ENCODE measurements at regions not wholly inside any gene's neighbourhood (a gene's known extent, or its start where the extent isn't known, plus 50 kb on each side); places are given as distances from the start of the nearest gene placed in this dataset.
"Not testable (repeated sequence)": the region's sequence is repeated elsewhere in the genome, so short reads cannot be mapped to it uniquely, and the experiment has no call there.

DNA sequence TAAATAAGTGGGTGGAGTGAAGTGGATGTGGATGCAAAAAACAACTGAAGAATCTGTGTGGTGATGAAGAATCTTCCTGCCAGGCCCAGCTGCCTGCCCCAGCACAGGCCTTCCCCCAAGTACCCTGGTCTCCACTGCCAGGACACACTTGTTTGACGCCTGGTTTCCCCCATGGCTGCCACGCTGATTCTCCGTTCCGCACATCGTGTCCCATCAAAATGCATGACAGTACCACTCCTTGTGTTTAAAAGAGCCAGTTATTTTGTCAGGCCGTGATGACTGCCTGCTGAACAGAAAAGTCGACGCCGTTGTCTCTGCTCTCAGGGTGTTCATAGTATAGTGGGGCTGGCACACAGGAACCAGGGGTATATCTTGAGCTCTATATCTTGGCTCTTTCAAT is 50.3 kb upstream of the KYNU start:
- DNase-seq = no peak

DNA sequence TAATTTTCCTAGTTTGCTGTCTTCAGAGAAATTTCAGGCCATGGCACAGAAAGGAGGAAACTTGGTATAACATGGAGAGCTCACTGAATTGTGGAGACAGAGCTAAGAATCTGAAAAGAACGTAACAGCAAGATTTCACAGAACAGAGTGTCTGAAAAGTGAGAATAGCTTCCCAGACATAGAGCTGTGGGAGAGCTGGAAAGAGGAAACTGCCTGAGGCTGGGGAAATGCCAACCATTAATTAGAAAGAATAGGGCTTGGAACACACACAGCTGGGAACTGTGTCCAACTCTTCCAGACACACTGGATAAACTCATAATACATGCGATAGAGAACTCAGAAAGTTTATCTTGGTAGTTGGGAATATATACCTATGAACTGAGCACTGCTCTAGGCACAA is 51.6 kb upstream of the KYNU start:
- DNase-seq = no peak

DNA sequence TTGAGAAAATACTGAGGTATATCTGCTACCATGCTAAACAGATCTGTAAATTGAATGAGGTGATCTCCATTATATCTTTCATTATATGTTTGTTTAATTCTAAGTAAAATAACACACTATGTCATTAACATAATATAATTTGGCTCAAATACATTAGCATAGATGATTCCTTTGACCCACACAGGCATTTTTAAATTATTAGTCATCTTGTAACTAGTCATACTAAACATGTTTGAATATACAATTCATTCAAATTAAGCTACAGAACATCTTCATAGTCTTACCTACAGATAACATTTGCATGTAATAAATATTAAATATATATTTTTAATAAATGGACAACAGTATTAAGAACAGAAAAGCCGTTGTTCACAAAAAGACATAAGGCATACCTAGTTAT is 52.7 kb upstream of the KYNU start:
- DNase-seq = peak; percentile 14

DNA sequence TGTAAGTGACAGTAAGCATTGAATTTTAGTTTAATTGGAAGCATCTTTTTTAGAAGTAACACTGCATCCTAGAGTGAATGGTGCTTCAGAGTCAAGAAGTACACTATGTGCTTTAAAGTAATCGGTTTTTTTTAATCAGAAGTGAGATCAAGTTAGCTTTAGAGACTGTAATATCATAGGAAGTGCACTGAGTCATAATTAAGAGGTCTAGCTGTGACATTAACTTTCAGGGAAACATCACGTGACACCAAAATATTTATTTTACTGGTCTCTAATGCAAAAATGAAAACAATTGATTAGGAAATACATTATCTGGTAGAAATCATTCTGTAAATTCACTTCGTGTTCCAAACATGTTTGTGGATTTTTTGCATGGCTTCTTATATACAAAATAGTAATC is 55.3 kb upstream of the KYNU start:
- DNase-seq = no peak

DNA sequence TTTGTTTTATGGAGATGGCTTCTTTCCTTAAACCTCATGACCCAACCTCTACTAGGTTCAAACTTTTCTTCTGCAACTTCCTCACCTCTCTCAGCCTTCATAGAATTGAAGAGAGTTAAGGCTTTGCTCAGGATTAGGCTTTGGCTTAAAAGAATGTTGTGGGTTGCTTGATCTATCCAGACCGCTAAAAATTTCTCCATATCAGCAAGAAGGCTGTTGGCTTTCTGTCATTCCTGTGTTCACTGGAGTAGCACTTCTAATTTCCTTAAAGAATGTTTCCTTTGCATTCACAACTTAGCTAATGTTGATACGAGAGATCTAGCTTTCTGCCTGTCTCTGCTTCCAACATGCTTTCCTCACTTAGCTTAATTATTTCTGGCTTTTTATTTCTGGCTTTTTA is 58.1 kb upstream of the KYNU start:
- no peak for DNase-seq

DNA sequence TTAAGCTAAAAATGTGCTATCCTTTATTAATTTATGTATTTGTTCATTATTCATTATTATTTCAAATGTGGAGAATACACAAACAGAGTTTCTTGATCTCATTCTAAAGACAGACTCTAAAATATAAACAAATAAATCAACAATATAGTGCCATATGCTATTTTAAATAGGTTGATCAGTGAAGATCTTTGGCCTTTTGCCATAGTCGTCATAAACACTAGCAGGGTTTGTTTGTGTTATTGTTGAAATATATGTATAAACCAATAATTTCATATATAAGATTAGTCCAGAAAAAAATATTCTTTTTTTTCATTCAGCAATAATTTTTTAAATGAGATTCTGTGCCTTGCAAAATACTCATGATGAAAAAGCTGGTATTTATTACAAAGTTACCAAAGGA is 62.1 kb upstream of the KYNU start:
- DNase-seq = no peak

DNA sequence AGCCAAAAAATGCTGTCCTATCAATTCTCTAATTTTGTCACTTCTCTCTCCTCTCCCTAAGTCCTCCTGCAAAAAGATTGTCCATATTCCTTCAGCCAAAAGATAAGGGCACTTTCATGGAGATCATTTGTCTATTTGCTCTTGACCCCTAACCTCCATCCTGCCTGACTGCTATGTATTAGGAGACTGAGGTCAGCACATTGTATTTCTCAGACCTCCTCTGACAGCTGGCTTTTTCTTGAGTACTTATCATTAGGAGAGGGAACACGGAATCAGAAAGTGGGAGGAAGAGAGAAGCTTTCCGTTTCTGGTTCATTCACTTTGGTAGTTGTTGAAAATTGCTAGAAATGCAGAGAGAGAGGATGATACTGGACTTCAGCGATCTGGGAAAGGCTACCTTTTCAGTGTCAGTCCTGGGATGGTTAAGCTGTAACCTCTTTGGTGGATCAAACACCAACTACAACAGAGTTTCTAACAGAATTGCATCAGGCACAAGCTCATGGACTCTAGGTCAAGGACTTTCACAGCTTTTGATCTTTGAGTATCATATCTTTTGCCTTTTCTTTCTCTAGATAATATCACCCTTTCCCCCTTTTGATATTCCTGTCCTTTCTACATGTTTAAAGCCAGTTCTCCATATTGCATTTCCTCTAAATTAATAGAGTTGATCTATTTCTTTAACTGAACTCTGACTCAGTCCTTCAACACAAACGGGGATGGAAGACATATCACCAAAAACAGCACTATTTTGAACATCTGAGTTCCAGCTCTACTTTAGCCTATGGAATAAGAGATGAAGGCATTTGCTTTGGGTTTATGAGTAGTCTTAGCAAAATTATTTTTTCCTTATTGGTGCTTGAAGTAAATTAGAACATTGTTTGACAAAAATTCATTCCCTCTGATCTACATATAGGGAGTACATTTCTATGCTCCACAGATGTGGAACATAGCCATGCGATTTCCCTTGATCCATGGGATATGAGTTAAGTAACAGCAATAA is 63.3 kb upstream of the KYNU start:
- DNase-seq = no peak

DNA sequence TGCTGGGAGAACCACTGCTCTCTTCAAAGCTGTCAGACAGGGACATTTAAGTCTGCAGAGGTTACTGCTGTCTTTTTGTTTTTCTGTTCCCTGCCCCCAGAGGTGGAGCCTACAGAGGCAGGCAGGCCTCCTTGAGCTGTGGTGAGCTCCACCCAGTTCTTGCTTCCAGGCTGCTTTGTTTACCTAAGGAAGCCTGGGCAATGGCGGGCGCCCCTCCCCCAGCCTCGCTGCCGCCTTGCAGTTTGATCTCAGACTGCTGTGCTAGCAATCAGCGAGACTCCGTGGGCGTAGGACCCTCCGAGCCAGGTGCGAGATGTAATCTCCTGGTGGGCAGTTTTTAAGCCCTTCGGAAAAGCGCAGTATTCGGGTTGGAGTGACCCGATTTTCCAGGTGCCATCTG is 65.8 kb upstream of the KYNU start:
- not testable (repeated sequence) for DNase-seq

DNA sequence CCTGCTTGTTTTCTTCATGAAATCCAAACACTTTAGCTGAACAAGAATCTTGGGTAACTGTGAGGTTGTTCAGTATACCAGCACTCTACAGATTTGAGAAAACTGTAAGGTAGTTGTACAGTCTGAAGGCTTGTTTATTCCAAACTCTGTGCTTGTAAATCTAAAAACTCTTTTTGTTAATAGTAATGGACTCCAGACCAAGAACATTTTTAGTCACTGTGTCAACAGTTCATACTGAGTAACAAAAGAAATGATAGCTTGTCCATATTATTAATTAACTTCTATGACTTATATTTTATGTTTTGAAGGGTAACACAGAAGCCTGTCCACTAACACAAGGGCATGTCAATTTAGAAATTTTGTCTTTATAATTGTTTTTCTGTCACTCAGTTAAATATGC is 72.2 kb upstream of the KYNU start:
- no peak for DNase-seq

DNA sequence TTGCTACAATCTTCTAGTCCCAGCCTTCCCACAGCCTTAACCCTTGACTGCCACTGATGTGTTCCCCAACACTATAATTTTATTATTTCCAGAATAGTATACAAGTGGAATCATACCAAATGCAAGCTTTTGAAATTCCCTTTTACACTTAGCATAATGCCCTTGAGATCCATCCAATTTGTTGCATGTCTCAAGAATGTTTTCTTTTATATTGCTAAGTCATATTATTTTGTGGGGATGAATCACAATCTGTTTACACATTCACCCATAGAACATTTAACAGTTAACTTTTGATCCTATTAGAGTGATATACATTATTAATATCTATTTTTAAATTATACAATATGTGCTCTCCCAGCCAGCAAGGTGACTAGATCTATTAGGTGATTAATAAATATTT is 74.3 kb upstream of the KYNU start:
- no peak for DNase-seq

DNA sequence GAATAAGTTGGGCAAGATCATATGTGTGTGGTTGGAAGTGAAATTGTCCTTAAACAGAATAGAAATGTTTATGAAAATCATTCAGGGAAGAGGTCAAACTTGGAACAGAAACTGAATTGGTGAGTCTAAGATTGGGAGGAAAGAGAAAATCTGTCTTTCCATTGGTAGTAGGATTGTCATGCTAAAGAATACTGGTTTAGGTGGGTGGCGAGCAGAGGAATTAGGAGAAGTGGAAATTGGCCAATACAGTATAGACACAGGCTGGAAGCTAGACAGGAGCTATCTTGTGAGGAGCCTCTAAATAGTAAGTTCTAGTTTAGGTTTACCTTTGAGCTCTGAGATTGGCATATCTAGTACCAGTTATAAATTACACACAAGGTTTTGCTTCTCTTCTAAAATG is 80.9 kb upstream of the KYNU start:
- no peak for DNase-seq

DNA sequence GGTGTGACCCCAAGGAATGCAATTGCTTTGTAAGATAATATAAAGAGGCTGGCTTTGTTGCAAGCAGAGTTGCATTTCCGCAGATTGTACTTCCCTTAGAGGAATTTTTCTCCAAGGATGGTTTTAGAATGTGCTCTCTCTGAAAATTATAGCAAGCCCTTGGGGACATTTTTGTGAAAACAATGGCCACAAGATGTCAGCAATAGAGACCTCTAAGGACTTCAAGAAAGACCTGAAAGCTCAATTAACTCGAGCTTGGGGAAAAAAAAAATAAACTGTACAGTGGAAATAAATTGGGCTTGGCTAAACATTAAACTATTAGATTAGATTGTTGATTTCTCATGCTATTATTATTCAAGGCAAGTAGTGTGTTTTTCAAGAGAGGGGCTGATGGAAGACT is 81.3 kb upstream of the KYNU start:
- DNase-seq = no peak

DNA sequence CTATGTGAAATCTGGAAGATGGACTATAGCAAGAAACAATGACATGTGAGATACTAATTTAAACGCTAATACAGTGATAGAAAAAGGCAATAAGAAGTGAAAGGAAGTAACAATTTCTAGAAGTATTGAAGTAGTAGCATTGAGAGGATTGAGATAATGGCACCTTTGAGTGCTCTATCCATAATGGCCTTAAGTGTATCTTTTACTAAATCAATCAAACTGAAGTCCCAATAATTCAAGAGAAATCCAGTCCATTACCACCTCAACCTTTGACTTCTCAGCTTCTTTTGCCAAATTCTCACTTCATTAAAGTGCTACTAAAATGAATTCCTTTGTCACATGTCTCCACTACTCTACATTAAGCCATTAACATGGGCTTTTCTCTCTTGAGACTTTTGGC is 82.6 kb upstream of the KYNU start:
- DNase-seq = no peak

DNA sequence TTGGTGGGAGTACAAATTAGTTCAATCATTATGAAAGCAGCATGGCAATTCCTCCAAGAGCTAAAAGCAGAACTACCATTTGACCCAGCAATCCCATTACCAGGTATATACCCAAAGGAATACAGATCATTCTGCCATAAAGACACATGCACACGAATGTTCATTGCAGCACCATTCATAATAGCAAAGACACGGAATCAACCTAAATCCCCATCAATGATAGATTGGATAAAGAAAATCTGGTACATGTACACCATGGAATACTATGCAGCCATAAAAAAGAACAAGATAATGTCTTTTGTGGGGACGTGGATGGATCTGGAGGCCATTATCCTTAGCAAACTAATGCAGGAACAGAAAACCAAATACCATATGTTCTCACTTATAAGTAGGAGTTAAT is 85.1 kb upstream of the KYNU start:
- DNase-seq = not testable (repeated sequence)

DNA sequence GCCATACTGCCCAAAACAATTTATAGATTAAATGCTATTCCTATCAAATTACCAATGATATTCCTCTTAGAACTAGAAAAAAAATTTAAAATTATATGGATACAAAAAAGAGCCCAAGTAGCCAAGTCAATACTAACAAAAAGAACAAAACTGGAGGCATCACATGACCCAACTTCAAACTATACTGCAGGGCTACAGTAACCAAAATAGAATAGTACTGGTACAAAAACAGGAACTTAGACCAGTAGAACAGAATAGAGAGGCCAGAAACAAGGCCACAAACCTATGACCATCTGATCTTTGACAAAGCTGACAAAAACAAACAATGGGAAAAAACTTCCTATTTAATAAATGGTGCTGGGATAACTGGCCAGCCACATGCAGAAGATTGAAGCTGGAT is 86.1 kb upstream of the KYNU start:
- no peak for DNase-seq

DNA sequence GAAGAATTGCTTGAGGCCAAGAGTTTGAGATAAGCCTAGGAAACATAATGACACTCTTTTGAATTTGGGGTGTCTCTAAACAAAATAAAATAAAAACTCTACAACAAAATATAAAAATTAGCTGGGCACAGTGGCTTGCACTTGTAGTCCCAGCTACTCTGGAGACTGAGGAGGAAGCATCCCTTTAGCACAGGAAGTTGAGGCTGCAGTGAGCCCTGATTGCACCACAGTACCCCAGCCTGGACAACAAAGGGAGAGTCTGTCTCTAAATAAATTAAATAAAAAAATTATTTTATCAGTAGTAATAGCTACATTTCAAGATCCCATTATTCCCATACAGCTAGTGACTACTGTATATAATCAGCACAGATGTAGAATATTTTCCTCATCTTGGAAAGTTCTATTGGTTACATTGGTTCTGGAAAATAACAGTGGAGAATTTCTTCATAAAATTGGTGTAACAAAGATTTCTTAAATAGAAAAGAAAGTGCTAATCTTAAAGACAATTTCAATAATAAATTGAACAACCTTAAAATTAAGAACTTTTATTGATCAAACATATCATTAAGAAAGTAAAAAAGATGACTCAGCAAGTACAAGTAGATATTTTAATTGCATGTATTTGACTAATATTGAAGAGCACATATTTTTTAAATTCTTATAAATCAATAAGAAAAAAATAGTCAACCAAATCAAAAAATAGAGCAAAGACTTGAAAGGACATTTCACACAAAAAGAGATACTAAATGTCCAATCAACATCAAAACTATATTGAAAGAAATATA is 90.4 kb upstream of the KYNU start:
- DNase-seq = no peak

DNA sequence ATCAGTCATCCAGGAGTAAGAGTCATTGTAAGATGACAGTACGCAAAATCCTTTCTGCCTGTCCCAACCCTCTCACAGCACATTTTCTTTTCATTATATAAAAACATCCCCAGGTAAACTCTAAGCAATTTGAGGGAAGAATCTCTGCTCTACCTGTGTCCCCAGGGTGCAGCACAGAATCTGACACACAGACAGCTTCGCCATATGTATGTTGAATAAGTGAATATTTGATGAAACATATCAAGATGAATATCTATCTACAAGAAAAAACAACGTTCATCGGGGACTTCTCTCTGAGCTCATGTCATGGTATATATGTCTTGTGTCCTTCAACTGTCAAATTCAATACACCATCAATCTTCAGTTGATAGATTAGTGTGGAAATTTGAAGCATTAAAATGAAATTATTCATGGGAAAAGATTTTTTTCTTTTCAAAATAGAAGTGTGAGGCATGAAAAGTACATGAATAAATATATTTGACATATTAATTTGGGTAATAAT is 94.5 kb upstream of the KYNU start:
- no peak for DNase-seq

DNA sequence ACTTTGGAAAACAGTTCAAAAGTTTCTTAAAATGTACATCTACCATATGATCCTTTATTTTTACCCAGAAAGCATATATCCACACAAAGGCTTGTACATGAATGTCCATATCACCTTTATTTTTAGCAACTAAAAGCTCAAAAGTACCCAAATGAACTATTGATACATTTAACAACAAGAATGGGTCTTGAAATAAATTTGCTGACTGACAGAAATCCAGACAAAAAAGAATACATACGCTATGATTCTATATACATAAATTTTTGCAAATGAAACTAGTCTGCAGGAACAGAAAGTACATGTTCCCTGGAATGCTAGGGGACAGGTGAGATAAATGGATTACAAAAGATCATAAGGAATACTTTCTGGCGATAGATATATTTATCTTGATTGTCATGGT is 96.3 kb upstream of the KYNU start:
- no peak for DNase-seq

DNA sequence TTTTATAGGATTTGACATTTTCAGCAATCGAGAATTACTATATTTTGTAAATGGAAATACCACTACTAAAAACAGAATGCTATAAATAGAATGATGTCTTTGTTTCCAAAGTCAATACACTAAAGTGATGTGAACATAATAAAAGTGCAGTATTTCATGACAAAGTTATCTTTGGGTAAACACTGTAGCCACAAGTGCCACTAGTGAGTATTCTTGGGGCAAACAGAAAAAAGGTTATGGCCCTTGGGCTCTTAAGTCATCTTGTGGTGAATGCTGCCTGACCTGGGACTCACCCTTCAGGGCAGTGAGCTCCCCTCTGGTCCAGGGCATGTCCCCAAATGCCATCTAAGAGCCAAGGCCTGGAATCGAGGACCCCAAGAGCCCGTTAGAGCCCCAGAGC is 99.2 kb upstream of the KYNU start:
- DNase-seq = no peak

DNA sequence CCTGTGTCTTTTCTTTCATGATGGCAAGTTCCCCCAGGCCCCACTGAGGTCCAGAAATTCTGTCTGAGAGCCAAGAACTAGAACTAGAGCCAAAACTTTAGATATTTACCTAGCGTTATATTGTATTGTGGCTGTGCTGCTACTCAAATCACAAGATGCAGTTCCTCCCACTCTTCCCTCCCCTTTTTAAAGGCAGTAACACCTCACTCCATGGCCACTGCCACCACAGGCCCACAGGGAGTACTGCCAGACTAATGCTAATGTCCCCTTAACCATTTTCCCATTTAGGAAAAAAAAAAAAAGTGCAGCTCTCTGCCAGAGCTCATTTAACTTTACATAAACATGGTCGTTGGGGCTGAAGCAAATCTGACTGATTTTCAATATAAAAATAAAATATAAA is 99.7 kb upstream of the KYNU start:
- no peak for DNase-seq

DNA sequence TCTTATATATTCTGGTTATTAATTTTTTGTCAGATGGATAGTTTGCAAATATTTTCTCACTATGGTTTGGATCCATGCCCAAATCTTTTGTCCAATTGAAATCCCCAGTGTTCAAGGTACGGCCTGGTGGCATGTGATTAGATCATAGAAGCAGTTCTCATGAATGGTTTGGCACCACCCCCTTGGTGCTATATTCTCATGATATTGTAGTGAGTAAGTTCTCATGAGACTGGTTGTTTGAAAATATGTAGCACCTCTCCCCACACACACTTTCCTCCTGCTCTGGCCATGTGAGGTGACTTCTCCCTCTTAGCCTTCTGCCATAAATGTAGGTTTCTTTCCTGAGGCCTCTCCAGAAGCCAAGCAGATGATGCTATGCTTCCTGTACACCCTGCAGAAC is 107.7 kb upstream of the KYNU start:
- DNase-seq = peak; percentile 5

DNA sequence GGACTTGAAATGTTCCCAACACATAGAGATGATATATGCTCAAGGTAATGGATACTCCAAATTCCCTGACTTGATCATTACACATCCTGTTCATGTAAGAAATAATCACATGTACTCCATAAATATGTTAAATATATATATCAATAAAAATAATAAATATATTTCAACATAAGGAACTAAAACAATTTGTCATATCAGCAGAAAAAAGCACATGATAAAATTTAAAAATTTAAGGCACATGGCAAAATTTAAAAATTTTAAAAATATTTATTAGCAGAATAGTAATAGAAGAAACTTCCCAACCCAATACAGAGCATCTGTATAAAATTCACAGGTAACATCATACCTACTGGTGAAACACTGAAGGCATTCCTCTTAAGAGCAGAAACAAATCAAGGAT is 109.6 kb upstream of the KYNU start:
- no peak for DNase-seq

DNA sequence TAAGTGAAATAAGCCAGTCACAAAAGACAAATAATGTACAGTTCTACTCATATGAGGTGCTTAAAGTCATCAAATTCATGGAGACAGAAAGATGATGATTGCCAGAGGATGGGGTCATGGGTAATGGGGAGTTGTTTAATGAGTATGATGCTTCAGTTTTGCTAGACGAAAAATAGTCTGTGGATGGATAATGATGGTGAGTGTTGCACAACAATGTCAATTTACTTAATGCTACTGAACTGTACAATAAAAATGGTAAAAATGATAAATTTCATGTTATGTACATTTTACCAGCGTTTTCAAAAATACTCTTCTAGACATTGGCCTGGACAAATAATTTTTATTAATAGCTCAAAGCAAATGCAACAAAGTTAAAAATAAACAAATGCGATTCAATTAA is 118.5 kb upstream of the KYNU start:
- DNase-seq = no peak

DNA sequence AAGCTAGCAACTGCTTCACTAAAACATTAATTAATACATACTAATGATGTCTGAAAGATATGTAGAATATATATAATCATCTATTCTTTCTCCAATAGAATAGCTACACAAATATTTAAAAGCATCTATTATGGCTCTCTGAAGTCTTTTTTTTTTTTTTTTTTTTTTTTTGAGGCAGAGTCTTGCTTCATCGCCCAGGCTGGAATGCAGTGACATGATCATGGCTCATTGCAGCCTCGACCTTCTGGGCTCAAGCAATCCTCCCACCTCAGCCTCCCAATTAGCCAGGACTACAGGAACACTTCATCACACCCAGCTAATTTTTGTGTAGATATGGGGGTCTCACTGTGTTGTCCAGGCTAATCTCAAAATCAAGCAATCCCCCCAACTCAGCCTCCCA is 120.4 kb upstream of the KYNU start:
- DNase-seq = peak; percentile 3
